ENCODE measurements at regions not wholly inside any gene's neighbourhood (a gene's known extent, or its start where the extent isn't known, plus 50 kb on each side); places are given as distances from the start of the nearest gene placed in this dataset.
"Not testable (repeated sequence)": the region's sequence is repeated elsewhere in the genome, so short reads cannot be mapped to it uniquely, and the experiment has no call there.

GRCh38 chr6:50899306-50899870 is 80.7 kb downstream of the TFAP2B start:
- no peak for DNase-seq

- DNase-seq = no peak
These were observed 83.6 kb downstream of the TFAP2B start for GRCh38 chr6:50902260-50902659.

GRCh38 chr6:50905297-50905696 is 86.6 kb downstream of the TFAP2B start:
- peak; percentile 53 for DNase-seq

- DNase-seq = peak; percentile 39
These were observed 88.9 kb downstream of the TFAP2B start for GRCh38 chr6:50907565-50907964.

GRCh38 chr6:50913105-50913770 is 94.6 kb downstream of the TFAP2B start:
- DNase-seq = no peak

GRCh38 chr6:50921378-50921777 is 102.7 kb downstream of the TFAP2B start:
- not testable (repeated sequence) for DNase-seq

GRCh38 chr6:50921968-50922367 is 103.3 kb downstream of the TFAP2B start:
- DNase-seq = no peak

- no peak for DNase-seq
These were observed 104.2 kb downstream of the TFAP2B start for GRCh38 chr6:50922579-50923525.

GRCh38 chr6:50924758-50925157 is 106.1 kb downstream of the TFAP2B start:
- DNase-seq = no peak

GRCh38 chr6:50925548-50925947 is 106.9 kb downstream of the TFAP2B start:
- no peak for DNase-seq

- no peak for DNase-seq
These were observed 107.3 kb downstream of the TFAP2B start for GRCh38 chr6:50925981-50926380.

GRCh38 chr6:50927800-50928199 is 109.1 kb downstream of the TFAP2B start:
- no peak for DNase-seq

- DNase-seq = no peak
These were observed 110.7 kb downstream of the TFAP2B start for GRCh38 chr6:50929323-50929722.

GRCh38 chr6:50935442-50935841 is 116.8 kb downstream of the TFAP2B start:
- DNase-seq = no peak

GRCh38 chr6:50936277-50936681 is 117.6 kb downstream of the TFAP2B start:
- no peak for DNase-seq

- DNase-seq = no peak
These were observed 121.3 kb downstream of the TFAP2B start for GRCh38 chr6:50939931-50940330.

GRCh38 chr6:50945789-50946188 is 127.1 kb downstream of the TFAP2B start:
- DNase-seq = no peak

- no peak for DNase-seq
These were observed 133.6 kb downstream of the TFAP2B start for GRCh38 chr6:50952092-50952907.

GRCh38 chr6:50956014-50956413 is 137.3 kb downstream of the TFAP2B start:
- DNase-seq = no peak

GRCh38 chr6:50958148-50958697 is 139.6 kb downstream of the TFAP2B start:
- DNase-seq = no peak

- no peak for DNase-seq
These were observed 140.5 kb downstream of the TFAP2B start for GRCh38 chr6:50959081-50959641.

GRCh38 chr6:50961611-50962010 is 142.9 kb downstream of the TFAP2B start:
- no peak for DNase-seq

All from NCI-H2171 (cell line).